Superior temporal gyrus (tissue), 1 donor: ENCODE measurements at regions not wholly inside any gene's neighbourhood (a gene's known extent, or its start where the extent isn't known, plus 50 kb on each side); places are given as distances from the start of the nearest gene placed in this dataset.
"Not testable (repeated sequence)": the region's sequence is repeated elsewhere in the genome, so short reads cannot be mapped to it uniquely, and the experiment has no call there.

Experiments used
- DNase-seq: peaks from one replicate; pipeline ENCODE4 v3.0.0-alpha.2; 2016; ENCODE audit errors: extremely low spot score

DNA sequence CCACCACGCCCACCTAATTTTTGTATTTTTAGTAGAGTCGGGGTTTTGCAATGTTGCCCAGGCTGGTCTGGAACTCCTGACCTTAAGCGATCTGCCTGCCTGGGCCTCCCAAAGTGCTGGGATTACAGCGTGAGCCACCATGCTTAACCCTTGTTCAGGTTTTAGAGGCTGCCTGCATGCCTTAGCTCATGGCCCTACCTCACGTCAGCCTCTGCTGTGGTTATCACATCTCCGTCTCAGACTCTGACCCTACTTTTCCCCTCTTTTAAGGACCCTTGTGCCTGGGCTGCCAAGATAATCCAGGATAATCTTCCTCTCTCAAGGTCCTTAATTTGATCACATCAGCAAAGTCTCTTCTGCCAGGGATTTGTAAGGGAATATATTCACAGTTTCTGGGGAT is 98.2 kb upstream of the PMAIP1 start:
- no peak for DNase-seq

DNA sequence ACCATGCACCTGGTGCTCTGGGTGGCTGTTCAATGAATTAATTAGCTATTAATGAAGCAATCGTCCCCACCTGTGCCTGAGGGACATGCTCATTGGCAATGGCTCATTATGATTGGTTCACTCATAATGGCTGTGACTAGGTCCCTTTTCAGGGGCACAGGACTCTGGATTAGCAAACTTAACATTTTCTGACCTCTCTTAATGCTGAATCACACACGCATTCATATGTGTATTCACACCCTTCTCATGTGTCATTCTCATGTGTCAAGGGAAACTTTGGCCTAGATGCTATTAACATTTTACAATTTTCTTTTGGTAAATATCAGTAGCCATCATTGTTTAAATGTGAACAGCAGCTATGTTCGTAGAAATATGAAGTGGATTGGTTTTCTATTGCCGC is 98.9 kb upstream of the PMAIP1 start:
- DNase-seq, result no peak

DNA sequence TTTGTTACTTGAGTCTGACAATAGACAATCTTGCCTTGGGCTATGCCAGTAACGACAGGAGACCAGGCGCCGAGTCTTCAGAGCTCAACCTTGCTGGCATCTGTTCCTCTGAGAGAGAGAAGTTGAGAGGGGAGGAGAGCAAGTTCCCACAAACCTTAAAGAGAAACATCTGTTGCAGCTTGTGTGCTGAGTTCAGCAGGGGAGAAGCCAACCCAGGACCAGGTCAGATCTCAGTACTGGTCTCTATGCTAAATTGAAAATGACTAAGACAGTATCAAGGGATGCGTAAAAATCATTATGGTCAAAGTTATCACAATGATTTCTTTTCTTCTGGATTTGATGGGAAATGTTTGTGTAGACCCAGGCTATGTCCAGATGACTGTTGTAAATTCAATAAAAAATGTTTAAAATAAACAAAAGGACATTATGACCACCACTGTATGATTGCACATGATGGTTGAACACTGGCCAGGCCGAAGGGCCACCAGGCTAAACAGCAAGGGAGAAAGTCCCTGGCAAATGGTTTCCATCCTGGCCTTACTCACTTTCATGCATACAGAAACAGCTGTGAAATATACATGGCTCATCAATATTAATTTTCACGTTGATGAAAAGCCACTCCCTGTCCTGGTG is 100.3 kb upstream of the PMAIP1 start:
- DNase-seq, result no peak

DNA sequence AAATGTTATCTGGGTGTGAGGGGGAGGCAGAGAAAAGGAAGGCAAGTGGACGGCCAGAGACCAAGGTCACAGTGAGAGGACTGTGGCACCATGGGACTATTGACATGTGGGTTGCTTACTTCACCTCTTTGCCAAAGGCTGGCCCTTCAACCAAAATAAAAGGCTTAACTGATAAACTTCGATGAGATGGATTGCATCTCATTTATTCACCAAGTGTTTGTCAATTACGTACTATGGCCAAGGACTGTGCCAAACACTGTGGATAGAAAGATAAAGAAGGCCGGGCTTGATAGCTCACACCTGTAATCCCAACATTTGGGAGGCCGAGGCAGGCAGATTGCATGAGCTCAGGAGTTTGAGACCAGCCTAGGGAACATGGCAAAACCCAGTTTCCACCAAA is 98.7 kb upstream of the CCBE1 start:
- no peak for DNase-seq

DNA sequence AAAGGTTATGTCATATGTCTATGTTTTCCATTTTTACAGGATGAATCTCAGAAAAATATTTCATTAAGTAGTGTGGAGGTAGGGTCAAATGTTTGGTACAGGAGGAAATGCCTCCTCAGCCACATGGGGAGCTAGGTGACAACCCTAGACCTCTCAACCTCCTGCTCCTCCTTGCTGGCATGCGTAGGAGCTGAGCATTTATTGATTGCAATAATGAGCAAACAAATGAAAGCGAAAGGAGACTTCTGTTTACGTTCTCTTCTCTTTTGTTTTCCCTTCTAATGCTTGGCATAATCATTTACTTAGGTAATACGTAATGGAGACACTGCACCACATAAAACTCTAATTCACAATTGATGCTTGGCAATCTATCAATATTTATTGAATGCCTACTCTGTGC is 95.1 kb upstream of the CCBE1 start:
- DNase-seq, result no peak

DNA sequence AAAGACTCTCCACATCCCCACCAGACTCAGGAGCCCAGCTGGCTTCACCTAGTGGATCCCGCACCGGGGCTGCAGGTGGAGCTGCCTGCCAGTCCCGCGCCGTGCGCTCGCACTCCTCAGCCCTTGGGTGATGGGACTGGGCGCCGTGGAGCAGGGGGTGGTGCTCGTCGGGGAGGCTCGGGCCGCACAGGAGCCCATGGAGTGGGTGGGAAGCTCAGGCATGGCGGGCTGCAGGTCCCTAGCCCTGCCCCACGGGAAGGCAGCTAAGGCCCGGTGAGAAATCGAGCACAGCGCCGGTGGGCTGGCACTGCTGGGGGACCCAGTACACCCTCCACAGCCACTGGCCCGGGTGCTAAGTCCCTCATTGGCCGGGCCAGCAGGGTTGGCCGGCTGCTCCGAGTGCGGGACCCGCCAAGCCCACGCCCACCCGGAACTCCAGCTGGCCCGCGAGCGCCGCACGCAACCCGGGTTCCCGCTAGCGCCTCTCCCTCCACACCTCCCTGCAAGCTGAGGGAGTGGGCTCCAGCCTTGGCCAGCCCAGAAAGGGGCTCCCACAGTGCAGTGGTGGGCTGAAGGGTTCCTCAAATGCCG is 93.2 kb upstream of the CCBE1 start:
- not testable (repeated sequence) for DNase-seq

DNA sequence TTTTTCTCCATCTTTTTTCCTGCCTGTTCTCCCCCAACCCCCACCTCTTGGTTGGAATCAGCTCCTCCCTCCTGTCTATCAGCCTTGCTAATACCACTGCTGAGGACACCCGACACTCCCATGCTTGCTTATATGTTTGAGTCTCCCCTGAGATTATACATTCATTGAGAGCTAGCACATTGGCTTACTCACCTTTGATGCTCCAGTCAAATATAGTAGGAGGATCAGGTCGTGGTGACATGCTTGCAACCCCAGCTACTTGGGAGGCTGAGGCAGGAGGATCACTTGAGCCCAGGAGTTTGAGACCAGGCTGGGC is 91.5 kb upstream of the CCBE1 start:
- DNase-seq, result no peak

DNA sequence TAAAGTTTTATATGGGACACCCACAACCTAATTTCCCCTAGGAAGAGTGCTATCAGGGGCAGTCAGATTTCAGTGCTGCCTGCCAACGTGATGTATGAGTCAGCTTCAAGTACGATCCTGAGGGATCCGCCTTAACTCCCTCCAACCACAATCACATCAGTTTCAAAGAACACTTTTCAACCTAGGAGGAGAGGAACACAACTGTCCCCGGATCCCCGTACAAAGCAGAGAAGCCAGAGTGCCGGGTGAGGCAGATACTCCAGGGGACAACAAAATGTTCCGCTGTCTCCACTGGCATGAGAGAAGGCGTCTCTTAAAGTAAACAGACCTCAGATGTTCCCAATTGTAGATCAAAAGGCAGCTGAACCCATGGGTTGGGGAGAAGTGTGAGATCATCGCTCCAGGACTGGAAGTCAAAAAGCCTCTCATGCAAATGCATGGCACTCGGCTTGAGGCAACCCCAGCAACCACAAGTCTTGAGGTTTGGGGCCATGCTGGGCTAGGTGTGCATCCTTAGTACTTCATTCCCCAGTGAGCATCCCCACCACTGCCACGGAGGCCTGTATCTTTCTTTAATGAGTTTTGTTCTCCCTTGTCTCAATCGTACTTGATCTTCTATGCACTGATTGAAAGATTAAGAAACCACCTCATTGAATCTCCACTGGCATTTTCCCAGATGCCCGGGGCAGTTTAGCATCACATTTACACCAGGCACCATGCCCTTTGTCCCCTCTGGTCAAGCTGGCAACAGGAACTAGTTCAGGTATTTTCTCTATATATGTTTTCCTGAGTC is 91.0 kb upstream of the CCBE1 start:
- DNase-seq, result no peak

DNA sequence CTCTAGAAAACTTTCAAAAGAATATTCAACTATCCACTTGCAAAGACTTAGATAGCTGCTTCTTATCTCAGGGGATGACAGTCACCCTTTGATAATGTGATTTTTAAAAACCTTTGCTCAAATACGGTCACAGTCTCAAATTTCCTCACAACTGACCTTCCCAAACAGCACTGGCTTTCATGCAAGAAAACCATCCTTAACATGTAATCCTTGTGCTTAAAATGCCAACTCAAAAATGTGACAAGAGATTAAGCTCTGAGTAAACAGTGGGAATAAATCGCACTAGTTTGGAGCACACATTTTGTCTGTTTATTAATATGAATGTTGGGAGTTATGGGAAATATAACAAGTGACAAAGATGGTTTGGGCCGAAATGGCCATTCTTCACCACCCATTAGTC is 87.5 kb upstream of the CCBE1 start:
- no peak for DNase-seq

DNA sequence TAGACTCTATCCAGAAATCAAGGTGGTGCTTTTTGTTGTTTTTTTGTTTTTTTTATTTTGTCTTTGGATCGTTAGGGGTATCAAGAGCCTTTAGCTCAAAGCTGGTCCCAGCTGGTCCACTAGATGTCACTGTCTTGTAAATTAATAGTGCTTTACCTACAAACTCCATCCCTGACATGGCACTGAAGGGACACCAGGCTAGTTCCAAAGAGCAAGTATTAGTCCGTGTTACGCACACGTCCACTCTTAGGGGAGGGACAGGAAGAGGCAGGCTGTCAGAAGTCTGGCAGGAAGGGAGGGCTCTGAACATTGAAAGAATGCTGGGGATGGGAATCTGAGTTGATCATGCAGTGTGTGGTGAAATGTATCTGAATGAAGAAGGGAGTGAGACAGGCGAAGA is 85.9 kb upstream of the CCBE1 start:
- DNase-seq, result peak; percentile 18

DNA sequence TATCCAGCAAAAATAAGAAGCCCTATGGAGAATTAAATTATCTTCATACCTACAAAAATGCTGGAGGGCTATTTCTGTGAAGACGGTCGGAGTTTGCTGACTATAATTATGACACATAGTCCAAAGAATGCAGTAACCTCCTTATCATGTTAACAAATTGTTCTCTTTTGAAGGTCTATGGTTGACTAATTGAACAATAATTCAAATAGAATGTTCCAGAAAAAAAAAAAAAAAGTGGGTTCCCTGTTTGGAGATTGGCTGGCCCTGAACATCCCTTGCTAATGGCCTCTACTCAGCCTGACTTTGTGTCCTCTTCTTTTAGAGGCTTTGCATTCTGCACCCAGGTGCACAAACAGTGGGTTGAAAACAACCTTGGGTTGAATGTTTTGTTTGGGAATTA is 82.8 kb upstream of the CCBE1 start:
- DNase-seq, result no peak

DNA sequence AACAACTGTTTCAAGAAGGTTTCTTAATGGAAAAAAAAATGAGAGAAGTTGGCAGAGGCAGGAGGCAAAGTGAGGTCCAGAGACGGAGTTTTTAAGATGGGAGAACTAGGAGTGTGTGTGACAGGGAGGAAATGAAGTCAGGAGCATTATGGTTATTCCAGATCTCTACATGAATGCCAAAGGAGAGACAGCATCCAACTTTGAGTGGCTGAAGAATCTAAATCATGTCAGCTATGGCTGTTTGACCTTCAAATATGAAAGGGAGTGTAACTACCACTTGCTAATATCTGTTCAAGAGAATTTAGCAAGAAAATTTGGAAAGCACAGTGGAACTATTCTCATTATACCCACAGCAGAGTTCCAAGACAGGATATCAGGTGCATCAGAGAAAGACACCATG is 81.2 kb upstream of the CCBE1 start:
- no peak for DNase-seq

DNA sequence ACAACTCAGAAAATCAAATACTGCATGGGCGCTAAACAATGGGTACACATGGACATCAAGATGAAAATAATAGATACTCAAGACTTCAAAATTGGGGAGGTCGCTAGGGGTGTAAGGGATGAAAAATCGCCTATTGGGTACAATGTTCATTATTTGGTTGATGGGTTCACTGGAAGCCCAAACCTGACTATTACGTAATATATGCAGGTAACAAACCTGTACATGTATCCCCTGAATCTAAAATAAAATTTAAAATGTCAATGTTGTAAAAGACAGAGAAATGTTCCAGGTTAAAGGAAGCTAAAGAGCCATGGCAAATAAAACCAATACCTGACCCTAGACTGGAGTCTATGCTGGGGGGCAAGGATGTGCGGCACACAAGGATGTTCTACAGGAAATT is 80.4 kb upstream of the CCBE1 start:
- no peak for DNase-seq

DNA sequence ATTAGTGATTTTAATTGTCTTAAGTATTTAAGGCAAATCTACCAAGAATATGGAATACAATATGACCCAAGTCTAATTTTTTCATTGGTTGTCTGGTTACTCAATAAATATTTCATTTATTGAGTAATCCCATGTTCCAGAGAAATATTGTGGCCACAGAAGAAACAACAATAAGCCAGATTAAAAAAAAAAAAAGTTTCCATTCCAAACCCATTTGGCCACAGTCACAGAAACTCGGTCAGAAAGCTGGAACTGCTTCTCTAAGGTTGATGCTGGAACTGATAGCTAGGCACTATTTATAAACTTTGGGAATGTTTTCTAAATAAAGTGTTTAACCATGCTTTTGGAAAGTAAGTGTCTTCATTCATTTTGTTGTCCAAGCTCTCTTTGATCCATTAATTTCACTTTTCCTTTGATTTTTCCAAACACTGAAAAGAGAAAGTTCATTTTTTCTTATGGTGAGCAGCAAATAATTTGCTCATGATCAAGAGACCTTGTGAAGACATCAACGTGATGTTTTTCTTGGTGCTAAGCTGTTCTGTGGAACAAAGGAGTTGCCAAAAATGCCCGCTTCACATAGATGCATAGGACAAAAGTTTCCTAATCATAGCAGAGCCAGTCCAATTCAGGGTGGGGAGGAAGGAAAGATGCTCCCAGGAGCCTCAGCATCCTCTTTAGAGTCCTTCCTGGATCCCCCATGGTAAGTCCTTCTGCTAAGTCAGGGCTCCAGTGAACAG is 72.1 kb upstream of the CCBE1 start:
- DNase-seq, result no peak

DNA sequence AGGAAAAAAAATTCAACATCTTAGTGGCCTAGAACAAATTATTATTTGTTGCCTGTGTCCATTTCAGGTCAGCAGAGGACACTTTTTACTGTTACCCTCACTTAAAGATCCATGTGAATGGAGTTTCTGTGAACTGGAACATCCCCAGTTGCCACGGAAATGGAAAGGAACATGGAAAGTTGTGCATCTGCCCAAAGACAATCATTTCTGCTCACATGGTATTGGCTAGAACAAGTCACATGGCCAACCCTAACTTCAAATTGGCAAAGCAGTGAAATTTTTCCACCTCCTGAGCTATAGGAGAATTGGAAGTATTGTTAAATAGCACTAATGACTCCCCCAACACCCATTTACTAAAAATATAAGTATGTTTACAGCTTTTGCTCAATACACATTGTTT is 71.2 kb upstream of the CCBE1 start:
- no peak for DNase-seq

DNA sequence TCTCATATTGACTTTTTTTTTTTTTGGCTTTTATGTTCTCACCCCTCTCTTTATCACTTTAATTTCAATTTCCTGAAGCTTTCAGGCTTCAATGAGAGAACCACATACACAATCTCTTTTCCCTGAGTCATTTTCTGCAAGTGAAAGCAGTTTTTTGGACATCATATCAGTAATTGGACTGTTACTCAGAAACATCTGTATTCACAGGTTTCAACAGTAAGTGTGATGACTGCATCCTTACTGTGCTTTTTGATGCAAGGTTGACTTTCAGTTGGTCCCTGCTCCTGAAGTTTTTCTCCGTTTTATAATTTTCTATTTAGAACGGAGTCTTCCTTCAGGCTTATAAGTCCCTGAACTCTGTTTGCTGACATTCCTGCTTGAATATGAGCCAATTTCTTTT is 70.5 kb upstream of the CCBE1 start:
- DNase-seq, result no peak

DNA sequence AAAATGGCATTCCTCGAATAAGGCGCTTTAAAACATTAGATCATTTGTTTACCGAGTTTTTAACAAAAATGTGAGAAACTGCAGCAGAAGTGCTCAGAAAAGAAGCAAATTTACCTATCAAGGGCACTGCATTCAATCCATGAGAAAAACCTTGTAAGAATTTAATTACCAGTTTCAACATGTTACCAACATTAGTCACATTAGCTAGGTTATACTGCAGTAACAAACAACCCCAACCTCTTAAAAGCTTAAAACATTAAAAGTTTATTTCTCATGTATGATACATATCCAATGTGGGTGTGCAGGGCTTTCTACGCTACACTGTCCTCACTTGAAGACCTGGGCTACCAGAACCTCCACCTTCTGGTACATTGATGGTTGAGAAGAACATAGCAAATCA is 68.1 kb upstream of the CCBE1 start:
- no peak for DNase-seq

DNA sequence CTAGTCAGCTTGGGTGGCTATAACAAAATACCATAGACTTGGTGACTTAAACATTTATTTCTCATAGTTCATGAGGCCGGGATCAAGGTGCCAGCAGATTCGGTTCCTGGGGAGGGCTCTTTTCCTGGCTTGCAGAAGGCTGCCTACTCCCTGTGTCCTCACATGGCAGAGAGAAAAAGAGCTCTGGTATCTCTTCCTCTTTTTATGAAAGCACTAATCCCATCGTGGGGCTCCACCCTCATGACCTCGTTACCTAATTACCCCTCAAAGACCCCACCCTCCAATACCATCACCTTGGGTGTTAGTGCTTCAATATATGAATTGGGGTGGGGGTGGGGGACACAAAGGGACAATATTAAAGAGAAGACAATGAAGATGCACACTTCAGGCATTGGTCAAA is 67.1 kb upstream of the CCBE1 start:
- no peak for DNase-seq

DNA sequence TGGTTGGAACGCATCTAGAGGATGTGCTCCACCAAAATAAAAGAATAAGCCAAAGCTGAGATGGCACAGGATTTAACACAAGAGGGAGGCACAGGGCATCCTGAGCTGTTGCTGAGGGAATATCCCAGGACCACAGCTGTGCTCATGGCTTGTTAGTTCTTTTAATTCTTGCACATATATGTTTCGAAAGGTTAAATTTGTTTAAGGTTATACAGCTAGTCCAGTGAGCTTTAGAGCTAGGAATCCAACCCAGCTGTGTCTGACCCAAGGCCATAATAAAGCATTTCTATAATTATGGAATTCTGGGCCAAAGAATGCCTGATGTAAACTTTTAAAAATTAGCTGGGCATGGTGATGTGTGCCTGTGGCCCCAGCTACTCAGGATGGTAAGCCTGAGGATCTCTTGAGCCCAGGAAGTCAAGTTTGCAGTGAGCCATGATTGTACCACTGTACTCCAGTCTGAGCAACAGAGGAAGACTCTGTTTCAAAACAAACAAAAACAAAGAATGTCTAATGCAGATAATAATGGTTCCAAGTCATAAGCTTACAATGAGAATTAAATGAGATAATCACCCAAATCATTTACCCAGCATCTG is 66.4 kb upstream of the CCBE1 start:
- no peak for DNase-seq

DNA sequence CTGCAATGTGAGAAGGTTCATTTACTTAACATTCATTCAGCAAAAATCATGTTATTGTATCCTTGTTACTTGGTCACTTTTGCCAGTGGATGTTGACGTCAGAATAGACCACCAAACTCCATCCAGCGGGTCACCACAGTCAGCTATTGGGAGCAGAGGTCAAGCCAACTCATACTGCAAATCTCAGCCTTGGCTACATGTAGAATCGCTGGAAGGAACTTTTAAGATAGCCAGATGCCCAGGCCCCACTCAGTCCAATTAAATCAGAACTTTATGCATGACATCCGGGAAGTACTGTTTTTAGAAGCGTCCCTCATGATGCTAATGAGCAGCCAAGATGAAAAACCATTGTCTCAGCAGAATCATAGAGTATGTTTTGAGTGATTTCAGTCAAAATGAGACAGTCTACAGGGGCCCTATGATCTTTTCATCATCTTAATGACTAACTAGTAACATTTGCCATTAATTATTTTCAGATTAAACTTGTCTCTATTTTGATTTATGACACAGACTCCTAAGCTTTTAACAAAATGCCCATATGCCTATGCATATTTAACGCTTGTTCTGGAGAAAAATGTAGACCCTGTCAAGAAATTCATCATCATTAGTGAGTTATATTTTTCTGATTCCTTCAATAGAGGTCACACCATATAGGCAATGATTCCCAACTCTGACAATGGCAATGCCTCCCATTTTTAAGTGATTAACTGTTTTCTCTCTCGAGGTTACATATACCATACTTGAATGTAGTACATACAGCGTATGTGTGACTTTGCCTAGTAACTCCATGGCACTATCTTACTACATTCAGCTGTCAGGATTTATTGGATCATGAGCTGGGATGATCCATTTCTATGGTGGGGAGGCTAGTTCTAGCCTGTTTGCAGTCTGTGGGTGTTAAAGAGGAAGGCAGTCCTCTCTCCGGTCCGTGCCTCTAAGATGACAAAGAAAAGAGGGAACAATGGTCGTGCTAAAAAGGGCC is 63.7 kb upstream of the CCBE1 start:
- DNase-seq, result no peak

DNA sequence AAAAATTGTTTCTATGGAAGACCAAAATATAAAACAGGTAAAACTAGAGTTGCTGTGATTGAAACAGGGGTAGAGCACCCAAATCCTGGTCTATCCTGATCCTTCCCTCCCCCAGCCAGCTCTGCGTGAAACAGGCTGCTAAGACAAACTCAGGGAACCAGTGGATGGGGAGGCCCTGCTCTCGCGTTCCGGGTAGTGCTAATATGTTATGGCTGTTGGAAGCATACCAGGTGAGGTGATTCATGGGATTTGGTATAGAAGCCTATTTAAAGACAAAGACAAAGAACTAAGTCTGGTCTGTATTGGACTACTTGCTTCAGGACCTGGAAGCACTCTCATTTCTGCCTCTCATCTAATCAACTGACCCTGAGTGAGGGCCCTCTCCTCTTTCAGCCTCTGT is 63.0 kb upstream of the CCBE1 start:
- no peak for DNase-seq
